Mucosa of stomach (tissue), 1 donor: ENCODE measurements at regions not wholly inside any gene's neighbourhood (a gene's known extent, or its start where the extent isn't known, plus 50 kb on each side); places are given as distances from the start of the nearest gene placed in this dataset.

Experiments
- H3K27me3 ChIP-seq: one replicate; pipeline ENCODE4 v1.7.0; 2013; ENCODE audit warnings: mild to moderate bottlenecking, low read length; ENCODE audit not compliant: control insufficient read depth, insufficient read depth
- H3K36me3 ChIP-seq: one replicate; pipeline ENCODE4 v1.7.0; 2013; ENCODE audit warnings: low read length; ENCODE audit not compliant: control insufficient read depth, insufficient read depth
- H3K4me1 ChIP-seq: one replicate; pipeline ENCODE4 v1.7.0; 2013; ENCODE audit warnings: mild to moderate bottlenecking, low read length; ENCODE audit not compliant: control insufficient read depth, insufficient read depth
- H3K4me3 ChIP-seq: one replicate; pipeline ENCODE4 v1.7.0; 2013; ENCODE audit warnings: low read length
- H3K9ac ChIP-seq: one replicate; pipeline ENCODE4 v1.7.0; 2013; ENCODE audit warnings: mild to moderate bottlenecking, low read length, moderate library complexity
- H3K9me3 ChIP-seq: one replicate; pipeline ENCODE4 v1.7.0; 2013; ENCODE audit warnings: mild to moderate bottlenecking, low read length, moderate library complexity; ENCODE audit not compliant: control insufficient read depth
- donor health status: Pancreatic carcinoma.

GRCh38 chrX:46398126-46398525 is 147.1 kb downstream of the ZNF674 start:
- no peaks in the 10 kb centered on the region for H3K4me1 ChIP-seq
- H3K27me3 ChIP-seq: no peaks in the 10 kb centered on the region
- no peaks in the 10 kb centered on the region for H3K36me3 ChIP-seq
- no peak overlapping the region for H3K9ac ChIP-seq
- H3K9me3 ChIP-seq: no peaks in the 10 kb centered on the region
- H3K4me3 ChIP-seq: no peak overlapping the region

GRCh38 chrX:46386511-46386910 is 158.7 kb downstream of the ZNF674 start:
- Histone ChIP-seq H3K4me3 (no peak overlapping the region), H3K27me3 (no peaks in the 10 kb centered on the region), H3K4me1 (no peaks in the 10 kb centered on the region), H3K36me3 (no peaks in the 10 kb centered on the region), H3K9ac (no peak overlapping the region), H3K9me3 (no peaks in the 10 kb centered on the region)

- Histone ChIP-seq H3K4me1 (no peaks in the 10 kb centered on the region), H3K4me3 (no peak overlapping the region), H3K36me3 (no peaks in the 10 kb centered on the region), H3K27me3 (no peaks in the 10 kb centered on the region), H3K9me3 (no peaks in the 10 kb centered on the region), H3K9ac (no peak overlapping the region)
These were observed 162.2 kb downstream of the ZNF674 start for GRCh38 chrX:46383006-46383405.

- Histone ChIP-seq H3K27me3 (no peaks in the 10 kb centered on the region), H3K9ac (no peak overlapping the region), H3K36me3 (no peaks in the 10 kb centered on the region)
These were observed 162.6 kb downstream of the ZNF674 start for GRCh38 chrX:46382595-46382994.

GRCh38 chrX:46381630-46382029 is 163.6 kb downstream of the ZNF674 start:
- Histone ChIP-seq H3K36me3 (no peaks in the 10 kb centered on the region), H3K27me3 (no peaks in the 10 kb centered on the region), H3K9ac (no peak overlapping the region), H3K9me3 (no peaks in the 10 kb centered on the region), H3K4me1 (no peaks in the 10 kb centered on the region), H3K4me3 (no peak overlapping the region)

More at GRCh38 chrX:46382595-46382994, 162.6 kb downstream of the ZNF674 start:
- Histone ChIP-seq H3K9me3 (no peaks in the 10 kb centered on the region), H3K4me3 (no peak overlapping the region), H3K4me1 (no peaks in the 10 kb centered on the region)

- no peak overlapping the region for H3K4me3 ChIP-seq
- no peaks in the 10 kb centered on the region for H3K36me3 ChIP-seq
- H3K9ac ChIP-seq: no peak overlapping the region
- H3K4me1 ChIP-seq: no peaks in the 10 kb centered on the region
- H3K9me3 ChIP-seq: no peaks in the 10 kb centered on the region
- H3K27me3 ChIP-seq: no peaks in the 10 kb centered on the region
These were observed 165.0 kb downstream of the ZNF674 start for GRCh38 chrX:46380148-46380752.

- Histone ChIP-seq H3K9me3 (no peaks in the 10 kb centered on the region), H3K27me3 (no peaks in the 10 kb centered on the region), H3K36me3 (no peaks in the 10 kb centered on the region), H3K4me1 (no peaks in the 10 kb centered on the region), H3K9ac (no peak overlapping the region), H3K4me3 (no peak overlapping the region)
These were observed 168.9 kb downstream of the ZNF674 start for GRCh38 chrX:46376246-46376885.

- H3K4me1 ChIP-seq: no peaks in the 10 kb centered on the region
- H3K9ac ChIP-seq: no peak overlapping the region
- no peak overlapping the region for H3K4me3 ChIP-seq
- H3K27me3 ChIP-seq: no peaks in the 10 kb centered on the region
- H3K9me3 ChIP-seq: no peaks in the 10 kb centered on the region
- H3K36me3 ChIP-seq: no peaks in the 10 kb centered on the region
These were observed 169.4 kb downstream of the ZNF674 start for GRCh38 chrX:46375831-46376230.

GRCh38 chrX:46374371-46374770 is 170.8 kb downstream of the ZNF674 start:
- H3K36me3 ChIP-seq: no peaks in the 10 kb centered on the region
- no peaks in the 10 kb centered on the region for H3K9me3 ChIP-seq
- no peak overlapping the region for H3K4me3 ChIP-seq
- H3K9ac ChIP-seq: no peak overlapping the region
- H3K4me1 ChIP-seq: no peaks in the 10 kb centered on the region
- no peaks in the 10 kb centered on the region for H3K27me3 ChIP-seq

GRCh38 chrX:46367491-46367890 is 177.7 kb downstream of the ZNF674 start:
- Histone ChIP-seq H3K4me1 (no peaks in the 10 kb centered on the region), H3K36me3 (no peaks in the 10 kb centered on the region), H3K9me3 (no peaks in the 10 kb centered on the region), H3K27me3 (no peaks in the 10 kb centered on the region), H3K4me3 (no peak overlapping the region), H3K9ac (no peak overlapping the region)

- Histone ChIP-seq H3K36me3 (no peaks in the 10 kb centered on the region), H3K9ac (no peak overlapping the region), H3K4me3 (no peak overlapping the region), H3K9me3 (no peaks in the 10 kb centered on the region), H3K27me3 (no peaks in the 10 kb centered on the region), H3K4me1 (no peaks in the 10 kb centered on the region)
These were observed 178.6 kb downstream of the ZNF674 start for GRCh38 chrX:46366381-46367207.

- Histone ChIP-seq H3K4me3 (no peak overlapping the region), H3K4me1 (no peaks in the 10 kb centered on the region), H3K27me3 (no peaks in the 10 kb centered on the region), H3K9me3 (no peaks in the 10 kb centered on the region), H3K9ac (no peak overlapping the region), H3K36me3 (no peaks in the 10 kb centered on the region)
These were observed 190.7 kb downstream of the ZNF674 start for GRCh38 chrX:46354481-46354880.
